ENCODE measurements at regions not wholly inside any gene's neighbourhood (a gene's known extent, or its start where the extent isn't known, plus 50 kb on each side); places are given as distances from the start of the nearest gene placed in this dataset.

DNA sequence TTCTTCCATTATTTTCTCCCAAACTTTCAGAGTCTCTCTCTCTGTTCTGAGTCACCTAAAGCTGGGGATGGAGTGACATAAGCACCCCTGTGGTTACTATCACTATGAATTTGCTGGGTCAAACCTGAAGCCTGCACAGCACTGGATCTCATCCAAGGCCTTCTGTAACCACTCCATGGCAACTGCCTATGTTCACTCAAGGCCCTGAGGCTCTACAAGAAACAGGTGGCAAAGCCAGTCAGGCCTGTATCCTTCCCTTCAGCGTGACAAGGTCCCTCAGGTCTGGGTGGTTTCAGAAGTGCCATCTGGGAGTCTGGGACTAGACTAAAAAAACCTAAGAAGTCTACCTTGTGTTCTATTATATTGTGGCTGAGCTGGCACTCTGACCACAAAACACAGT, 1278.8 kb upstream of the EYS start:
- H3K27ac Mint-ChIP-seq, result no peak overlapping the region
- no peak overlapping the region for H3K4me3 Mint-ChIP-seq
- H3K27me3 Mint-ChIP-seq (ENCODE audit: insufficient read depth), result no peaks in the 10 kb centered on the region
- peaks cover 39% of the 10 kb centered on the region for H3K9me3 Mint-ChIP-seq
- H3K4me1 Mint-ChIP-seq (ENCODE audit: low read depth), result no peaks in the 10 kb centered on the region
- TF ChIP-seq, protein P1, sequence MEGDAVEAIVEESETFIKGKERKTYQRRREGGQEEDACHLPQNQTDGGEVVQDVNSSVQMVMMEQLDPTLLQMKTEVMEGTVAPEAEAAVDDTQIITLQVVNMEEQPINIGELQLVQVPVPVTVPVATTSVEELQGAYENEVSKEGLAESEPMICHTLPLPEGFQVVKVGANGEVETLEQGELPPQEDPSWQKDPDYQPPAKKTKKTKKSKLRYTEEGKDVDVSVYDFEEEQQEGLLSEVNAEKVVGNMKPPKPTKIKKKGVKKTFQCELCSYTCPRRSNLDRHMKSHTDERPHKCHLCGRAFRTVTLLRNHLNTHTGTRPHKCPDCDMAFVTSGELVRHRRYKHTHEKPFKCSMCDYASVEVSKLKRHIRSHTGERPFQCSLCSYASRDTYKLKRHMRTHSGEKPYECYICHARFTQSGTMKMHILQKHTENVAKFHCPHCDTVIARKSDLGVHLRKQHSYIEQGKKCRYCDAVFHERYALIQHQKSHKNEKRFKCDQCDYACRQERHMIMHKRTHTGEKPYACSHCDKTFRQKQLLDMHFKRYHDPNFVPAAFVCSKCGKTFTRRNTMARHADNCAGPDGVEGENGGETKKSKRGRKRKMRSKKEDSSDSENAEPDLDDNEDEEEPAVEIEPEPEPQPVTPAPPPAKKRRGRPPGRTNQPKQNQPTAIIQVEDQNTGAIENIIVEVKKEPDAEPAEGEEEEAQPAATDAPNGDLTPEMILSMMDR (IDR thresholded peaks at IDR 0.05), result no peak
- DNase-seq, result no peak
- no peaks in the 10 kb centered on the region for H3K36me3 Mint-ChIP-seq (ENCODE audit: low read depth)

DNA sequence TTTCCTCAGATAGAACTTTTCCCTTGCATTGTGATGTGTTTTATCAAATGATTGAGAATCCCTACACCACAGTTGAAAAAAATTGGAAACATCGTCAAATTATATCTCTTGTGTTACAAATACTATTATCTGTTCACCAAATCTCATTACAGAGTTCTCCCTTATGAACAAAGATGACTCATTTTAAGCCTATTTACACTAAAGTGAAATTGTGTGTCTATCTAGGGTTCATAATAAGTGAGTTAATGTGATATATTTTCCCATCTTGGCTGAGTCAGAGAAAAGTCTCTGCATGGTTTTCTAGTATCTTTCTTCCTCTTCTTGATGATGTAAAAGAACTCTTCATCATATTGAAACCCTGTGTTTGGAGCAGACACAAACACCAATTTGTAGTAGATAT, 1263.3 kb upstream of the EYS start:
- Mint-ChIP-seq H3K27me3 (ENCODE audit: insufficient read depth) (no peaks in the 10 kb centered on the region), H3K36me3 (ENCODE audit: low read depth) (no peaks in the 10 kb centered on the region), H3K4me3 (no peak overlapping the region), H3K9me3 (peaks cover 12% of the 10 kb centered on the region), H3K27ac (no peak overlapping the region), H3K4me1 (ENCODE audit: low read depth) (no peaks in the 10 kb centered on the region)
- DNase-seq, result no peak
- TF ChIP-seq, protein P1 (IDR thresholded peaks at IDR 0.05), result no peak

DNA sequence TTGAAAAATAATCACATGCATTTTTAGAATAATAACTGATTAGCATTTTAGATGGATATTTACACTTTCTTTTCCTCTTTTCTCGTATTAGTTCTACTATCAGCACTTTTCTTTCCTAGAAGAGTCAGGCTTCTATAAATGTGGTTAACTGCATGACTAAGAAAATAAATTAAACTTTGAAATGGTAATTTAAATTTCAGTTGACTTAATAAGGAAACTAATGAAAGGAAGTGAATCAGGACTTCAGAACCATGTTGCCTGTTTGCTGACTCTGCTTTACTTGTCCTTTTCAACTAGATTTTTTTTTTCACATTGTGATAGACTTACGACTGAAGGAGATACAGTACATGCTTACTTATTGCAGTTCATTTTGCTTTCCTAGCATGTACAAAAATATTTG, 1258.2 kb upstream of the EYS start:
- TF ChIP-seq, protein P1 (IDR thresholded peaks at IDR 0.05), result no peak
- no peak overlapping the region for H3K4me3 Mint-ChIP-seq
- H3K4me1 Mint-ChIP-seq (ENCODE audit: low read depth), result no peaks in the 10 kb centered on the region
- H3K27ac Mint-ChIP-seq, result no peak overlapping the region
- peaks cover 20% of the 10 kb centered on the region for H3K9me3 Mint-ChIP-seq
- DNase-seq, result no peak
- no peaks in the 10 kb centered on the region for H3K36me3 Mint-ChIP-seq (ENCODE audit: low read depth)
- no peaks in the 10 kb centered on the region for H3K27me3 Mint-ChIP-seq (ENCODE audit: insufficient read depth)

DNA sequence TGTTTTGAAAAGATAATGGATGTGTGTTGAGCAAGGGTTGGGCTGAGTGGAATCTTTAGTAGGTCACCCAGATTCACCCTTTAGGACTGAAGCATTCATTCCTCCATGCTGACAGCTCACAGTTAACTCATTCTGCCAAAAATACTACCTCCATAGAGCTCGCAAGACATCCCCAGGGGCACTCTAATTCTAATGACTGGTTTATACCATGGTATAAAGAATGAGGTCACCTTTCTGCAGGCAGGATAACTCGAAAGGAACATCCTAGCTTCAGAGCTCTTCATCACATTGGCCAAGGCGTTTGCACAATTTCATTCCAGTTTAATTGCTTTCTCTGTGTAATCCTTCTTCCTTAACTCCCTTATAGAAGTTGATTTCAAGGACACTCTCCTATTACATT, 1257.2 kb upstream of the EYS start:
- TF ChIP-seq, protein P1 (IDR thresholded peaks at IDR 0.05), result no peak
- no peak for DNase-seq
- Mint-ChIP-seq H3K27me3 (ENCODE audit: insufficient read depth) (no peaks in the 10 kb centered on the region), H3K4me3 (no peak overlapping the region), H3K36me3 (ENCODE audit: low read depth) (no peaks in the 10 kb centered on the region), H3K9me3 (peaks cover 28% of the 10 kb centered on the region), H3K4me1 (ENCODE audit: low read depth) (no peaks in the 10 kb centered on the region), H3K27ac (no peak overlapping the region)

DNA sequence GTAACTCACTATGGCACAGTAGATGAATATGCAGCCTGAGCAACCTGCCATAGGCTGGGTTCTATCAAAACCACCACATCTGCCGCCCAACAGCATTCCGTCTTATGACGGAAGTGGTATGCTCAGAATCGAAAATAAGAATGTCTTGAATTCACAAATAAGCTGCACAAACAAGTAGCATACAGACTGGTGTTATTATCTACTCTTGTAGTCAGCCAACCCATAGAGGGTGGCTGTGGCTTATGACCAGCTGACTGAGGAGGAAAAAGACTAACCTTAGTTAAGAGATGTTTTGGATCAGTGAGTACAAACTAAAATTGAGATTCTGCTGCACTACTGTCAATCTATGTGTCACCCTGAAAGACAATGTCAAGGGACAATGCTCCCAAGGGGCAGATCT, 1255.1 kb upstream of the EYS start:
- no peak for DNase-seq
- H3K36me3 Mint-ChIP-seq (ENCODE audit: low read depth), result no peaks in the 10 kb centered on the region
- no peak overlapping the region for H3K4me3 Mint-ChIP-seq
- peaks cover 20% of the 10 kb centered on the region for H3K9me3 Mint-ChIP-seq
- TF ChIP-seq, protein P1 (IDR thresholded peaks at IDR 0.05), result no peak
- no peaks in the 10 kb centered on the region for H3K4me1 Mint-ChIP-seq (ENCODE audit: low read depth)
- H3K27me3 Mint-ChIP-seq (ENCODE audit: insufficient read depth), result no peaks in the 10 kb centered on the region
- no peak overlapping the region for H3K27ac Mint-ChIP-seq

DNA sequence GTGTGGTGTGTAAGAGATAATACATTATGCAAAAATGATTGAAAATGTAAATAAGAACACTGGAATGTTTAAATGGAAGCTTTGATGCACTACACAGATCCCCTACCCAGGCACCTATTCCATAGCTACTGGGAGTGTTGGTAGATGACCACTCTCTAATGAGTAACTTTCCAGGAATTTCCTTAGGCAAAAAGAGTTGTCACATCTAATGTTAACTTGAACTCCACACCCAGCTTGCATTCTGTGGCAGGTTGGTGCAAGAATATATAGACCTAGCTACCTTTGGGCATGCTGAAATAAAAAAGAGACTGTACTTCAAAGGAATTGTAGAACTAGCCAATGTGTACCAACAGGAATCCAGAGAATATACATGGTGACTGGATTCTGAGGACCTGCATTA, 1254.2 kb upstream of the EYS start:
- H3K36me3 Mint-ChIP-seq (ENCODE audit: low read depth), result no peaks in the 10 kb centered on the region
- TF ChIP-seq, protein P1 (IDR thresholded peaks at IDR 0.05), result no peak
- H3K4me3 Mint-ChIP-seq, result no peak overlapping the region
- H3K9me3 Mint-ChIP-seq, result peaks cover 16% of the 10 kb centered on the region
- no peak overlapping the region for H3K27ac Mint-ChIP-seq
- DNase-seq, result no peak
- no peaks in the 10 kb centered on the region for H3K27me3 Mint-ChIP-seq (ENCODE audit: insufficient read depth)
- H3K4me1 Mint-ChIP-seq (ENCODE audit: low read depth), result no peaks in the 10 kb centered on the region
